ENCODE measurements at regions not wholly inside any gene's neighbourhood (a gene's known extent, or its start where the extent isn't known, plus 50 kb on each side); places are given as distances from the start of the nearest gene placed in this dataset.
A peak's percentile ranks its signal among the peaks of the same experiment; 100 is the strongest.
"Not testable (repeated sequence)": the region's sequence is repeated elsewhere in the genome, so short reads cannot be mapped to it uniquely, and the experiment has no call there.

DNA sequence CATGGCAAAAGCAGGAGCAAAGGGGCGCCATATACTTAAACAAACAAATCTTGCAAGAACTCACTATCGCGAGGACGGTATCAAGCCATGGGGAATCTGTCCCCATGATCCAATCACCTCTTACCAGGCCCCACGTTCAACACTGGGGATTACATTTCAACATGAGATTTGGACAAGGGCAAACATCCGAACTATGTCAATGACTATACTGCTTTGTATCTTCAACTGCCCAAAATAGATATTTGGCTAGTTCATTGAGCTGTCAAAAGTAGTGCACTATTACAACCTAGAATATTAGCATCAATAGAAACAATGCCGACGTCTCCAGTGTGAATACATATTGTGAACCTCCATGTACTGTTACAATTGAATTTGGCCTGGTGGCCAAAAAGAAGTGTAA, 760.4 kb downstream of the MCTP2 start:
- no peak for DNase-seq (ENCODE audit: low read depth in 2 of 2)

GRCh38 chr15:95009635-95010034, 778.3 kb downstream of the MCTP2 start:
- DNase-seq (ENCODE audit: low read depth in 2 of 2): no peak

DNA sequence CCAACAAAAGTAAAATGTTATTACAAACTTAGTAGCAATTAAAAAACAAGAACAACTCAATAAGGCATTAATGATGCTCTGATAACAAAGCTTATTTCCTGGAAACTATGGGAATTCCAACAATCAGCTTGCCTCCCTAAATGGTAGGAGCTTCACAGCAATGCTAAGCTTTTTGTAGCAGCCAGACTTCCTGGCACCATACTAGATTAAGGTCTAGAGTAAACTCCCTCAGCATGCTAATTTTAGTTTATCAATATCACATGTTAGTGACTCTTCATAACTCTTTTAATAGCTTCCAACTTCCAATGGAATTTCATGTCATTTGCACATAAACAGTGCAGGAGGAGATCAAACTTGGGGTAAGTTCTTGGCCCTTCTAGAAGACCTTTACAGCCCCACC, 782.0 kb downstream of the MCTP2 start:
- no peak for DNase-seq (ENCODE audit: low read depth in 2 of 2)

DNA sequence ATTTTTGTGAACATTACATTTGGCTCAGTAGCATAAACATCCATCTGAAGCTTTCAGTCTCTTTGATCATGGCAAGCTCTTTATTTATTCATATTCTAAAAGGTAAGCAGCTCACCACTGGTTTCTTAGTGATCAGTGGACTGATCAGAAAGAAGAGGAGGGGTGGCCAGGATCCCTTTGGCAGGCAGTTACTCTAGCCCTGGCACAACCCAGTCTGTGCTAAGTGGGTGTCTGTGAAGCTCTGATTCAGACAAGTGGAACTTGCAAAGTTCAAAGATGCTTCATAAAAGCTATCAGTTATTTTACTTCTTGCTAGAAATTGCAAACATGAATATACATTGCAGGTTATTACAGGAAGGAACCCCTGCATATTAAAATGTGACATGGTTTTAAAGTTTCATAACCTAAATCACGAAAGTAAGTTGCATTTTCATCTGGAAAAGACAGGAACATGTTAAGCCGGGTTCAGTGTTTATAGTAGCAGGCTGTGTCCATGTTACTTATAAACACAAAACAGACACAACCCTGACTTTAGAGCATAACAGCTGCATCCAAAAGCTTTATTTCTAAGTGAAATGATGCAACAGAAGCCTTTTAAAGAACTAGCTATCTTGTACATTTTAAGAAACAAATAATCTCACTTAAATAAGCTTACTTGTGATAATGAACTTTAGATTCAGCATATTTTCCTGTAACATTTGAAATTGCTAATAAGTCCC, 785.3 kb downstream of the MCTP2 start:
- DNase-seq (ENCODE audit: low read depth in 2 of 2): no peak

DNA sequence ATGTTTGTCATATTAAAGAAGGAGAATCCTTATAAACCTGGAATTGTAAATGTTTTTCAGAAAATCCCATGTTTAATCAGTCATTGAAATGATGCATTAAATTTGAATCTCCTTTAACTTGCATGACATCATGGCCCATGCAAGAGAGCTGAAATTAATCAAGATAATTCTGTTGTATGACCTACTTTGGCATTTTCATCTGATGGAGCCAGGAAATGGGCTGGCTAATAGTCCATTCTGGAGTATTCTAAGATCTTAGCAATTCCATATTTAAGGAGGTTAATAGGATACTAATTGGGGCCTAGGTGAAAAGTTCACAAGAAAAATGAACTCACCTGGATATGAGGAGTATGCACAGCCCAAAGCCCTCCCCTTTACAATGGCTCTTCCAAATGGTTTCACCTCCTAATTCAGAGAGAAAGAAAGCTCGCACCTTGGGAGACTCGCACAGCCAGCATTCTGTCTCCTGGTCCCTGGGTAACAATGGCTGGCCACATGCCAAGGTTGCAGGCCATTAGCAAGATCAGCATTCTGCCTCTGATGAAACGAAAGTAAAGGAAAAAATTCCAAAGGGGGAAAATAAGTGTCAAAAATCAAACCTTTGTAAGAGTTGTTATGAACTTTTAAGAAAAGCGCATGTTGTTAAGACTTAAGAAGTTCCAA, 786.4 kb downstream of the MCTP2 start:
- no peak for DNase-seq (ENCODE audit: low read depth in 2 of 2)

- DNase-seq (ENCODE audit: low read depth in 2 of 2): peak in 1 of 2 experiments; percentile 13
These were observed 787.7 kb downstream of the MCTP2 start for GRCh38 chr15:95018888-95019545.

DNA sequence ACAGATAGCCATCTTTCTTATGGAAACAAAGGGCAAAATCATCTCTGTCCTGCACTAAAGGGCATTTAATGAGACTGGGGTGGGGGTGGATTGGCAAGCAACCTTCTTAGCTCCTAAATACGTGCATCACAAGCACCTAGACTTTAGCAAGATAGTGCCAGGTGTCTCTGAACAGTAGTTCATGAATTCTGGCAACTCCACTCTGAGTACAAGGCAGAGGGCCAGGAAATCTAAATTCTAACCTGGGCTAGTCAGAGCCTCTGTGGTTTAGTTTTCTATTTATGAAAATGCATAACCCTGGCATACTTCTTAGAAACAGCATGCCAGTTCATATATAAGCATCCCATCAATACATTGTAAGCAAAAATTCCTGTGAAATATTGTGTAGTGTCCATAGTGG, 788.5 kb downstream of the MCTP2 start:
- no peak for DNase-seq (ENCODE audit: low read depth in 2 of 2)

DNA sequence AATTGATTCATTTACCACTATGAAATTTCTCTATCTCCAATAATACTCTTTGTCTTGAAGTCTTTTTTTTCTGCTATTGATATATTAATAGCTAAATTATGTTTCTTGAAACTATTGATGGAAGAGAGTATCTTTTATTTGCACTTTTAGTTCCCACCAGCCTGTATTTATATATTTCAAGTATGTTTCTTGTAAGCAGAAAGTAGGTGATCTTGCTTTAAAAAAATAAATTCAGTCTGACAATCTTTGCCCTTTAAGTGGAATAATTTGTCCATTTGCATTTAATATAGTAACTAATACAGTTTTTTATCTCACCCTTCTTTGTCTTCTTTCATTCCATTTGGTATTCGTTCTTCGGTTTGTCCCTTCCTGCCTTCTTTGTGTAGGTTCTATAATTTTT, 790.5 kb downstream of the MCTP2 start:
- no peak for DNase-seq (ENCODE audit: low read depth in 2 of 2)

DNA sequence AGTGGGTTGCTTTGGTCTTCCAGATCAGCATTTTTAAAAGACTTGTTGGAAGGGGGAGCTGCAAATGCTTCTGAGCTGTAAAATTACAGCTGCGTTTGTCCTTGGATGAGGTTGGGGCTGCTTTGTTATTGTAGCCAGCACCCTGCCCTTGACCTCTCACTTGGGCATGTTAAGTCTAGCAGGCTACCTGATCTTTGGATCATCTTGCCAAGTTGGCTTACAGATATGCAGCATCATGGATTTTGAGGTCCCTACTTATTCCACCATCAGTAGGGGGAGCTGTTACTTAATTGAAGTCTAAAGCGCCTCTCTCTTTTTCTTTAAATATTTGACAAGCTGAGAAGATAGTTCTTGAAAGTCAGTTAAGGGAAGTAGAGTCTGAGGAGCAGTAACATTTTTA, 793.0 kb downstream of the MCTP2 start:
- DNase-seq (ENCODE audit: low read depth in 2 of 2): no peak

GRCh38 chr15:95025924-95026728, 794.8 kb downstream of the MCTP2 start:
- DNase-seq (ENCODE audit: low read depth in 2 of 2): peak; percentile 17 to 18

DNA sequence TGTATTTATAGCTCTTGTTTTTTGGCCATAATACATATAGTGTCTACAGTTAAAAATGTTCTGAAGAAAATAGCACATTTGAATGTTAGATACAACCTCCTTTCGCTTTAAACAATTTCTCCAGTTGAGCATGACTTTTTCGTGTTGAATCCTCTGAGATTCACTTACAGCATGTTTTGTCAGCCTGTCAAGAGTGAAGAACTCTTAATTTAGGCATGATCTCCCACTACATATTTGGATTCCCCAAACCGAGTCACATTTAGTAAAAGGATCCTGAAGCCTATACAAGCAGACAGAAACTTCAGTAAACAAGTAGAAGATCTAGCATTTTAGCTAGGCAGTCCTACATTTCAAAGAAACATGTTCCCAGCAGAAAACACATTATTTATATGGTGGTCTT, 796.6 kb downstream of the MCTP2 start:
- no peak for DNase-seq (ENCODE audit: low read depth in 2 of 2)

- no peak for DNase-seq (ENCODE audit: low read depth in 2 of 2)
These were observed 800.8 kb downstream of the MCTP2 start for GRCh38 chr15:95032156-95032555.

DNA sequence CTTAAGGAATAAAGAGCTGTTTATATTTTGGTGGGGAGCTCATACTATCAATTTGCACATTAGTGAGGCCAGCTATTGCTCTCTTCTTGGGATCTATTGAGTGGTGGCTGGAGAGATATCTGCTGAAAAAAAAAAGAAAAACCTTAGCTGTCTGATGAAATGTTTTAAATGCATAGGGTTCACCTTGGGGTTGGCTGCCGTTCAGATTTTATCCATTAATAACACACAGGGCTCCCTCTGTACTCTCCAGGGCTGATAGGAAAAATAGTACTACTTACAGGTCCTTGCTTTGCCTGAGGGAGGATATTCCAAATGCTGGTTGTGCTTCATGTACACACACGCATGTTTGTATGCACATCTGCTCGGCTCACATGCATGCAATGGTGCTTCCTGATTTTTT, 803.7 kb downstream of the MCTP2 start:
- no peak for DNase-seq (ENCODE audit: low read depth in 2 of 2)

DNA sequence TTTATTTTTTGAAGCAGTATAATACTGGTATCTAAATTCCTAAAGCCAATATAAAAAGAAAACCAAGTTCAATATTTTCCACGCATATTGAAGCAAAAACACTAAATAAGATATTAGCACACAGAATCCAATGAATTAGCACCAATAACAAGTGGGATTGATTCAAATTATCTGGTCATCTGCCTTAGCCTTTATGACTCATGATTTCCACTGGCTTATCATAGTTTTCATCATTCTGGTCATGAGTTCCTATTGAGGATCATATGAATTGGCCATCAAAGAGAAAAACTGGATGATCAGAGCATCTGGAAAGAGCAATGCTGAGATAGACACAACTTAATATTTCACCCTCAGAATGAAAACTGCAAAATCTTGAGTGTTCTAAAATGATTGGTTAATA, 809.9 kb downstream of the MCTP2 start:
- no peak for DNase-seq (ENCODE audit: low read depth in 2 of 2)

- not testable (repeated sequence) for DNase-seq (ENCODE audit: low read depth in 2 of 2)
These were observed 812.0 kb downstream of the MCTP2 start for GRCh38 chr15:95043236-95043932.

DNA sequence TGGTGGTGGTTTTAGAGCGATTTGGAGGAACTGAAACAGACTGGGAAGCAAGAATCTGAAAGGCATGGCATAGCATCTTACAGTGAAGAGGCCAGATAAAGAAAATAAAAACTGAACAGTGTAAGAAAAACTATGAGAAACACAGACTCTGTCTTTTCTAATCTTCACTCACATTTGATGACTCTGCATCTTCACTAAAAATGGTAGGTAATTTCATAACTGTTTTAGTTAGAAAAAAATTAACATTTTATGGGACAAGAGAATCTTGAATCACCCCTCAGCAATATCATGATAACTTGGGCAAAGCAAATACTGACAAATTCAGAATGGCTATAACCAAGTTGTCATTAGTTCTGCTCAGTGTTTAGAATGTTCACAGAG, 812.6 kb downstream of the MCTP2 start:
- DNase-seq (ENCODE audit: low read depth in 2 of 2): no peak

GRCh38 chr15:95044745-95045417, 813.5 kb downstream of the MCTP2 start:
- no peak for DNase-seq (ENCODE audit: low read depth in 2 of 2)

- DNase-seq (ENCODE audit: low read depth in 2 of 2): peak; percentile 40 to 47
These were observed 820.5 kb downstream of the MCTP2 start for GRCh38 chr15:95051861-95052260.

DNA sequence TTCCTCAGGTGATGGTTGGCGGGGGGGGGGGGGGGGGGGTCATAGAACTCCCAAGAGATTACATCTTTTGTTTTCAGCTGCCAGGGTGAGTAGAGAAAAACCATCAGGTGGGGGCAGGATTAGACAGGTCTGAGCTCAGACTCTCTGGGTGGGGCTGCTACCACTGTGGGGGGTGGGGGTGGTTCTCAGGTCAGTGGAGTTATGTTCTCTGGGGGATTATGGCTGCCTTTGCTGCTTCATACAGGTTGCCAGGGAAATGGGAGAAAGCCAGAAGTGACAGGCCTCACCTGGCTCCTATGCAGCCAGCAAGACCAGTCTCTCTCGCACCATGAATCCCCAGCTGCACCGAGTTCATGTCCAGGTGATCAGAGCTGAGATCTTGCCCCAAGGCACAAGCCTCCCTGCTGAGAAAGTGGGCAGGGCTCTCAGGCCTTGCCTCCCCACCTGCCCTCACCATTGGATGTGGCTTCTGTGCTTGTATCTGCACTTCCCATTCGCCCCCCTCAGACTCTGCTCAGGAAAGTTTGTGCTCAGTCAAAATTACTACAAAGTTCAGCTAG, 828.1 kb downstream of the MCTP2 start:
- no peak for DNase-seq (ENCODE audit: low read depth in 2 of 2)

- DNase-seq (ENCODE audit: low read depth in 2 of 2): no peak
These were observed 837.5 kb downstream of the MCTP2 start for GRCh38 chr15:95068701-95069521.
